ENCODE measurements at regions not wholly inside any gene's neighbourhood (a gene's known extent, or its start where the extent isn't known, plus 50 kb on each side); places are given as distances from the start of the nearest gene placed in this dataset.
"Not testable (repeated sequence)": the region's sequence is repeated elsewhere in the genome, so short reads cannot be mapped to it uniquely, and the experiment has no call there.

- no peak for DNase-seq (ENCODE audit: low spot score)
Observed at GRCh38 chr1:212155219-212155618, 119.7 kb downstream of the DTL start.

DNA sequence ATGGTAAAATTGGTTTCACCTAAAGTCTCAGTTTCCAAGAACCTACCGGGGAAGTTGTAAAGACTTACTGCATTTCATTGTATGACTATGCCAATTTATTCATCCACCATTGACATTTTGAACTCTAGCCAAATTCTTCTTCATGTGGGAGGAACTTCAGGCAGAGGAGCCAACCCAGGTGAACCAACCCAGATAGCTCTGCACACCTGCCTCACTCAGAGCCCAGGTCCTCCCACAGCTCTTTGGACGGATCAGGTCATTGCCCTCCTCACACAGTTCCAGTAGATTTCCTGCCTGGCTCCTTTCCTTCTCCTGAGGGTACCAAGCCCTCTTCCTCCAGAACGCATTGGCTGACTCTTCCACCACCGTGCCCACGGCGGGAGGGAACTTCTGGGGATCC lies 121.7 kb downstream of the DTL start:
- no peak for DNase-seq (ENCODE audit: low spot score)

- DNase-seq (ENCODE audit: low spot score) = no peak
Observed at GRCh38 chr1:212158912-212159796, 123.6 kb downstream of the DTL start.

- DNase-seq (ENCODE audit: low spot score) = no peak
Observed at GRCh38 chr1:212161231-212161781, 123.9 kb upstream of the PPP2R5A start.

DNA sequence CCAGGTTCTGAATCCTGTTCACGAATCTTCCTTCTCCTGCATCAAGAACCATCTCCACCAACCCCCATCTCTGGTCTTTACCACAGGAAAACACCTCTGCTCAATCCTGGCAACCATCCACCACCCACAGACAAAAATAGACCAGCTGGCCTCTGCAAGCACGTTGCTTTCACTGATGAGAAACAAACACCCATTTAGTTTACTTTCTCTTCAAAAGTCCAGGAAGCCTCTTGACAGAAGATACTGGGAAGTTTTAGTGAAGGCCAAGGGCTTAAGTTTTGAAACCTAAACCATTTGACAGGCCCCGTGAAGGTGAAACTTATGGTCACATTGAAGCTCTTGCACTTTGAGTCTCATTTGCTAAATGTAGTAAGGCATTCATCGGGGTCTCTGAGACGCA lies 122.6 kb upstream of the PPP2R5A start:
- DNase-seq (ENCODE audit: low spot score) = peak; percentile 34

GRCh38 chr1:212164095-212164872 lies 120.9 kb upstream of the PPP2R5A start:
- no peak for DNase-seq (ENCODE audit: low spot score)

DNA sequence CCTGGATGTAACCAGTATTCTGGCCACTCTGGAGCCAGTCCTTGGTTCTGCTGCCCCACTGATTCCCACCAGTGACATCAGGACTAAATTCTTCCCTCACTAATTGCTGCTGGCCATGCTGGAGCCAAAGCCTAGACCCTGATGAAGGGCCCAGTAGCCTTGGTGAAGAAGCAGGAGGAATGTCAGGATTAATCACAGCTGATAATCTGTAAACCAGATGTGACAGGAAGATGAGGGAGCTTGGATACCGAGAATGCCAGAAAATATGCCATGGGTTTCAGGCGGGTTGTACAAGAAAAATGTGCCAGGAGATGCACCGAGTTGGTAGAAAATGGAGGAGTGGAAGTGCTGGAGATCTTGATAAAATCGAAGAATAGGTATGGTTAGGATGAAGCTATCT lies 119.0 kb upstream of the PPP2R5A start:
- no peak for DNase-seq (ENCODE audit: low spot score)

- DNase-seq (ENCODE audit: low spot score) = no peak
Observed at GRCh38 chr1:212166644-212167043, 118.6 kb upstream of the PPP2R5A start.

- DNase-seq (ENCODE audit: low spot score) = peak; percentile 14
Observed at GRCh38 chr1:212167098-212167497, 118.1 kb upstream of the PPP2R5A start.

DNA sequence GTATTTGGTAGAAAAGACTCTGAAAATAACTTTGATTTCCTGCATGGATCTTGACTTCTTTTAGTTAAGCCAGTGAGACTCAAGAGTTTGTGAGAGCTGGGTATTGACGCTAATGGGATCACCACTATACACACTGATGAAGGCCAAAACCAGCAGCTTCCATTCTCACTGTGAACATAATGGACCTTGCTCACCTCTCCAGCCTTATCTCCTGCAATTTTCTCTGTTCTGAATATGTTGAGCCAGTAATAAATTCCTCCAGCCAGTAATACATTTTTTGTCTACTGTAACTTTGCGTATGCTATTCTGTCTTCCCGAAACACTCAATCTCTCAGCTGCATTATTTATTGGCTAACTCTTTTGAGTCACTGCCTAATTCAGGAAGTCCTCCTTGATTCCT lies 111.6 kb upstream of the PPP2R5A start:
- no peak for DNase-seq (ENCODE audit: low spot score)

DNA sequence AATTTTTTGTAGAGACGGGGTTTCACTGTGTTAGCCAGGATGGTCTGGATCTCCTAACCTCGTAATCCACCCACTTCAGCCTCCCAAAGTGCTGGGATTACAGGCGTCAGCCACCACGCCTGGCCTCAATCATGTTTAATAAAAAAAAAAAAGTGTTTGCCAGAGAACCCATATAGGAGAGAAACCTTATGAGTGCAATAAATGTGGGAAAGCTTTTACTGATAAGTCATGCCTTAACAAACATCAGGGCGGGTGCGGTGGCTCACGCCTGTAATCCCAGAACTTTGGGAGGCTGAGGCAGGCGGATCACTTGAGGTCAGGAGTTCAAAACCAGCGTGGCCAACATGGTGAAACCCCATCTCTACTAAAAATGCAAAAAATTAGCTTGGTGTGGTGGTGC lies 110.9 kb upstream of the PPP2R5A start:
- not testable (repeated sequence) for DNase-seq (ENCODE audit: low spot score)

DNA sequence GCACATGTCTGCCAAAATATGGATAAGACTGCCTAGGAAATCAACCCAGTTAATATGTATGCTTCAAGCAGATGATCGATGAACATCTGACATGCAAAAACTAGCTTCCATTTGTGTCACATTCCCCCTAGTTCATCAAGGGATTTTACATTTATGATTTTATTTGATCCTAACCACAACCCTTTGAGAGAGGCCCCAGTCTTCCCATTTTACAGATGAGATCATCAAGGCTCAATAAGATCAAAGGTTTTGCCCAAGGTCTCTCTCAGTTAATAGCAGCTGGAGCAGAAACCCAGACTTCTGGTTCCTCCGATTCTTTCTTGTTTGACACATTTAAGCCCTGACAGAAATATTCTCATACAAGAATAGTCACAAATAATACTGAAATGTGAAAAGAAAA lies 107.7 kb upstream of the PPP2R5A start:
- no peak for DNase-seq (ENCODE audit: low spot score)

DNA sequence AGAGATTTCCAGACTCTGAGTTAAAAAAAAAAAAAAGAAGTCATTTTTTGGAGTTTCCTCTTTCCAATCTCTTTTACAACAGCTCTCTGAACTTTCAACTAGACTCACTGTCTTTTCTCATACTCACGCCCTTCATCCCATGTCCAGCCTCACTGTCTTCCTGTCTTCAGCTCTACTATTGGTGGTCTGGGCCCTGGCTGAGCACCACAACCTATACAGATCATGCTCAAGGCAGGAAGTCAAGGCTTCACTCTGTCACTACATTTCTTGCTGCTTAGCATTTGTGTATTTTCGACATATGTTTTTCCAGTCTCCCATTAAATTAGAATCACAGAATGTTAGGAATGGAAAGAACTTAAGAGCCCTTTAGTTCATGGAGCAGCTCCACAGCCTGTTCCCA lies 106.4 kb upstream of the PPP2R5A start:
- DNase-seq (ENCODE audit: low spot score) = no peak

DNA sequence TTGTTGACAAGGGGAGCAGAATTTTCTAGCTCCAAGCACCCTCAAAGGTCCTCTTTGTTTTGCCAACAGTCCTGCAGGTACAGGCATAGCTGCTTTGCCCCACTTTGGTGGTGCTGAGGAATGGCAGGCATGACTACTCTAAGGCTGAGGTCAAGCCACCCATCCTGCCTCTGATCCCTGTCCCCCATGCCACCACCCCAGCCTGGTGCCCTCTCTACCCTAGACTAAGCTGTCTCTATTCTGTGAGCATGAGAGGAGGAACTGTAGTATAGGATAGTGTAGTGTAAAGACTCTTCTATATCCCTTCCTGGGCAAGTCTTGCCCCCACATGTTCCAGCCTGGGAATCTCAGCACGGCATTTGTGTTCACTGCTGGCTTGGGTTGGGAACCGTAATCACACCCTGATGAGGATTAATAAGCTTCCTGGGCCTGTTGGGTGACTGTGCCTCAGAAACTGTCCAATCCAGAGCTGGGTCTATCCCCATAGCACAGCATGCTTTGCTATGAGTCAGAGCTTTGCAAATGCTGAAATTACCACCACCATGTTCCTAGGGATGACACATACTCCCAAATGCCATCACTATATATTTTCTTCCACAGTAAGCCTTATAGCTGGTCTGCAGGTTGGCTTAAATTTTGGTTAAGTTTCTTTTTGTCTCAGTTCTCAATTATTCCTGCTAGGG lies 105.7 kb upstream of the PPP2R5A start:
- DNase-seq (ENCODE audit: low spot score) = no peak

DNA sequence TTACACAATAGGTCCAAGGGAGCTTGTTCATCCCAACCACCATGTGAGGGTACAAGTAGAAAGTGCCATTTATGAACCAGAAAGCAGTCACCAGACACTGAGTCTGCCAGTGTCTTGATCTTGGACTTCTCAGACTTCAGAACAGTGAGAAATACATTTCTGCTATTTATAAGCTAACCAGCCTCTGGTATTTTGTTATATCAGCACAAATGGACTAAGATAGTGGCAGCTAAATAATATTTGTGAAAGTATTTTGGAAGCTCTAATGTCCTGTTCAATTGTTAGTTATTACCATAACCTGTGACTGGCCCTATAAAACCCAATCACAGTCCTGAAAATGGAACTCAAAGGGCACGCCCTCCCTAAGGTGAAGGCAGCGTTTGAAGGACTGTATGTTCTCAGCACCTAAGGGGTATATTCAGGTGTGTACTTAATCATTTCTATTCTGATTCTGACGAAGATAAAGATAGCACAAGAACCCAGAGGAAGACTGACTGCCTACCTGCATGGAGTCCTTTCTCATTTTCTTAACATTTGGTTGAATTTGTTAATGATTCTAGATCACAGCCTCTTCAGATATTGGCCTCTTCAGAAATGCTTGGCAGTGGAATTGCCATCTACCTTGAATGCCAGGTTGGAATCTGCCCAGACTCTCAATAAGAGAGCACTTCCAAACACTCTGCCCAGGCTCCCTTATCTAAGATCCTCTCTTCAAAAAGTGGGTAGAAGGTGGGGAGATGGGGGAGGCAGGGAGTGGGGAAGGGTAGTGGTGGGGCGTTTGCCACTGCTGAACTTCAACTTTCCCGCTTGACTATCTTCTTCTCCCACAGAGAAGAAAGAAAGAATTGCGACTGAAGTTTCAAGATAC lies 104.0 kb upstream of the PPP2R5A start:
- no peak for DNase-seq (ENCODE audit: low spot score)

GRCh38 chr1:212182171-212182570 lies 103.0 kb upstream of the PPP2R5A start:
- no peak for DNase-seq (ENCODE audit: low spot score)

GRCh38 chr1:212182579-212182978 lies 102.6 kb upstream of the PPP2R5A start:
- no peak for DNase-seq (ENCODE audit: low spot score)

GRCh38 chr1:212186427-212187207 lies 98.6 kb upstream of the PPP2R5A start:
- no peak for DNase-seq (ENCODE audit: low spot score)

DNA sequence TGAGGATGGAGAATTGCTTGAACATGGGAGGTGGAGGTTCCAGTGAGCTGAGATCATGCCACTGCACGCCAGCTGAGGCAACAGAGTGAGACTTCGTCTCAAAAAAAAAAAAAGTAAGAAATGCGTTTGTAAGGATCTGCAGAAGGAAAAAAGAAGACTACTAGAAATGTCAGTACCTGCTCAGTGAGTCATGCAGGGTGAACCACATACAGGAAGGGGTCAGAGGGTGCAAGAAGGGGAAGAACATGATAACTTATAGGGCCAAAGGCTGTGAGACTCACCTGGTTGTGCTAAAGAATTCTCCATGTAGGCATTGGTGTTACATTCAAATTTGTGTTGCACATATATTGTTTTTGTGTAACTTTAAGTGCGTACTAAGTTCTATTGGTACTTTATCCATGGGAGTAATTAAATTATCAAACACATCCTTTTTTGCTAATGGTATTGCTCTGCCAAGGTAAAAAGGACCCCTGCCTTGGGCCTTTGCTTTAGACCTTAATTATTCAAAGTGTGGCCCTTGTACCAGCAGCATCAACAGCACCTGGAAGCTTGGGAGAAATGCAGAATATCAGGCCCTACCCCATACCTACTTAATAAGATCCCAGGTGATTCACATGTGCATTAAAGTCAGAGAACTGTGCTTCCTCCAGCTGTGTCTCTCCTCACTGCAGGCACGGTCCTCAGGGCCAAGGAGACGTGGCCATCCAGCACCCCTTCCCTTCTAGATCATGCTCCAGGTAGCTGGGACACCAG lies 96.4 kb upstream of the PPP2R5A start:
- DNase-seq (ENCODE audit: low spot score) = no peak

- no peak for DNase-seq (ENCODE audit: low spot score)
Observed at GRCh38 chr1:212189352-212189738, 95.9 kb upstream of the PPP2R5A start.
